Esophagus squamous epithelium (tissue), 5 donors: ENCODE measurements at regions not wholly inside any gene's neighbourhood (a gene's known extent, or its start where the extent isn't known, plus 50 kb on each side); places are given as distances from the start of the nearest gene placed in this dataset.

Experiments
- DNase-seq: peaks from one replicate; lab custom pipeline; 2025; lab: John Stamatoyannopoulos, UW
- H3K27ac ChIP-seq, 4 donors: fragments of 200-600 bp; sonication (generic); one replicate each; pipeline ENCODE4 v1.5.1; 2016 to 2019; ENCODE audit warnings: mild to moderate bottlenecking in 1 of 4
- H3K27me3 ChIP-seq, 4 donors: fragments of 200-600 bp; sonication (generic); 1 replicate in 3 of 4; 2 replicates in 1 of 4; pipeline versions ENCODE4 v1.5.1 to v1.6.0; 2017 to 2021; ENCODE audit warnings: antibody characterized with exemption in 1 of 4
- H3K36me3 ChIP-seq, 3 donors: fragments of 200-600 bp; sonication (generic); one replicate each; pipeline ENCODE4 v1.5.1; 2016 to 2019
- H3K4me1 ChIP-seq, 3 donors: fragments of 200-600 bp; sonication (generic); one replicate each; pipeline ENCODE4 v1.5.1; 2017 to 2019
- H3K4me3 ChIP-seq, 4 donors: fragments of 200-600 bp; sonication (generic); 1 replicate in 3 of 4; 2 replicates in 1 of 4; pipeline ENCODE4 v1.5.1; 2016 to 2019; ENCODE audit warnings: mild to moderate bottlenecking in 2 of 4, moderate library complexity in 1 of 4
- H3K9me3 ChIP-seq, 3 donors: fragments of 200-600 bp; sonication (generic); one replicate each; pipeline ENCODE4 v1.5.1; 2016 to 2019
- CTCF ChIP-seq, 6 experiments: fragments of 450-650 bp in 4 of 6; fragments of 200-600 bp in 2 of 6; sonication (generic) in 2 of 6; IDR thresholded peaks; one replicate each; pipeline ENCODE4 v1.5.1; 2016 to 2019; ENCODE audit warnings: antibody characterized with exemption in 6 of 6, mild to moderate bottlenecking in 4 of 6, moderate library complexity in 4 of 6
- POLR2A ChIP-seq, 4 donors: fragments of 450-650 bp; IDR thresholded peaks; one replicate each; pipeline ENCODE4 v1.6.1; 2017; ENCODE audit warnings: antibody characterized with exemption in 4 of 4, mild to moderate bottlenecking in 4 of 4, moderate library complexity in 3 of 4
- WGBS, 2 donors: methylation state at CpG; one replicate each; pipeline ENCODE4 v1.1.5; 2018; 5-methylcytosine and 5-hydroxymethylcytosine counted together
- intact Hi-C: fragments of 100-400 bp; cut with DNase I; formaldehyde crosslinking; loops from one replicate; pipeline ENCODE4 v1.15.0; 2022
- donor health status: DM: yes; HTN: yes; CAD: no.

- no peak for TF ChIP-seq POLR2A (IDR thresholded peaks at IDR 0.05)
- no peak for TF ChIP-seq CTCF (IDR thresholded peaks at IDR 0.05)
- 87 to 88% methylated on average over 4 of the region's 4 CpGs for WGBS, 2 donors
- intact Hi-C loops: no loop called here
Observed at GRCh38 chr6:66717801-66718200, 1010.8 kb upstream of the EYS start.

GRCh38 chr6:66699385-66699784 is 992.4 kb upstream of the EYS start:
- Histone ChIP-seq H3K4me3 (no peak overlapping the region), H3K27ac (no peak overlapping the region), H3K4me1 (no peaks in the 10 kb centered on the region), H3K27me3 (no peaks in the 10 kb centered on the region), H3K9me3 (peaks cover 0 to 7% (median 0%) of the 10 kb centered on the region in 3 donors), H3K36me3 (no peaks in the 10 kb centered on the region)
- WGBS, 2 donors: 29 to 50% methylated on average over 1 of the region's 1 CpG
- no peak for DNase-seq
- intact Hi-C loops: no loop called here
- TF ChIP-seq POLR2A (IDR thresholded peaks at IDR 0.05) (no peak), CTCF (IDR thresholded peaks at IDR 0.05) (no peak)

More at GRCh38 chr6:66717801-66718200, 1010.8 kb upstream of the EYS start:
- no peak overlapping the region for H3K27ac ChIP-seq
- DNase-seq: no peak
- H3K27me3 ChIP-seq: no peaks in the 10 kb centered on the region
- H3K9me3 ChIP-seq: peaks cover 0 to 4% (median 0%) of the 10 kb centered on the region in 3 donors
- H3K36me3 ChIP-seq: no peaks in the 10 kb centered on the region
- H3K4me3 ChIP-seq: no peak overlapping the region
- no peaks in the 10 kb centered on the region for H3K4me1 ChIP-seq

GRCh38 chr6:66689608-66690007 is 982.6 kb upstream of the EYS start:
- Histone ChIP-seq H3K4me3 (no peak overlapping the region), H3K9me3 (no peaks in the 10 kb centered on the region), H3K27ac (no peak overlapping the region), H3K36me3 (no peaks in the 10 kb centered on the region), H3K4me1 (no peaks in the 10 kb centered on the region), H3K27me3 (no peaks in the 10 kb centered on the region)
- TF ChIP-seq CTCF (IDR thresholded peaks at IDR 0.05) (no peak), POLR2A (IDR thresholded peaks at IDR 0.05) (no peak)
- DNase-seq: no peak
- intact Hi-C loops: no loop called here
- 84 to 88% methylated on average over 4 of the region's 4 CpGs for WGBS, 2 donors

GRCh38 chr6:66687611-66688140 is 980.6 kb upstream of the EYS start:
- Histone ChIP-seq H3K4me3 (no peak overlapping the region), H3K27me3 (no peaks in the 10 kb centered on the region), H3K27ac (no peak overlapping the region), H3K9me3 (no peaks in the 10 kb centered on the region), H3K36me3 (no peaks in the 10 kb centered on the region), H3K4me1 (no peaks in the 10 kb centered on the region)
- intact Hi-C loops: no loop called here
- TF ChIP-seq POLR2A (IDR thresholded peaks at IDR 0.05): no peak
- TF ChIP-seq CTCF (IDR thresholded peaks at IDR 0.05): no peak
- WGBS, 2 donors: 51 to 52% methylated on average over 3 of the region's 3 CpGs
- DNase-seq: no peak

GRCh38 chr6:66675906-66676305 is 968.9 kb upstream of the EYS start:
- Histone ChIP-seq H3K4me3 (no peak overlapping the region), H3K4me1 (no peaks in the 10 kb centered on the region), H3K9me3 (peaks cover 0 to 4% (median 0%) of the 10 kb centered on the region in 3 donors), H3K27me3 (no peaks in the 10 kb centered on the region), H3K27ac (no peak overlapping the region), H3K36me3 (no peaks in the 10 kb centered on the region)
- intact Hi-C loops: no loop called here
- 68 to 78% methylated on average over 5 of the region's 5 CpGs for whole genome bisulfite sequencing, 2 donors
- no peak for TF ChIP-seq POLR2A (IDR thresholded peaks at IDR 0.05)
- no peak for TF ChIP-seq CTCF (IDR thresholded peaks at IDR 0.05)
- no peak for DNase-seq
